ENCODE measurements at regions not wholly inside any gene's neighbourhood (a gene's known extent, or its start where the extent isn't known, plus 50 kb on each side); places are given as distances from the start of the nearest gene placed in this dataset.

DNA sequence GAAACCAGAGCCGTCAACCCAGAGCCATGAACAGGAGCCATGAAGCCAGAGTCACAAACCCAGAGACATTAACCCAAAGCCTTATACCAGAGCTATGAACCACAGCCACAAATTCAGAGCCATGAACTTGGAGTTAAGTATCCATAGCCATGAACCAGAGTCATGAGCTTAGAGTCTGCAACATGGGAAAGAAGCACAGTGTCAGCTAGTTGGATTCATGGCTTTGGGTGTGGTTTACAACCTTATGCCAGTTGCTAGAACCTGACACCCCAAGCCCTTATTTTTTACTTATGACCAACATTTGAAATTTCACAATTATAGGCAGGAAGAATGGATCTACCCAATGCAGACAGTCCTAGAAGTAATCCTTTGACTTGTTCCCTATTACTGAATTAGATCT is 128.9 kb upstream of the FAM78B start:
- H3K9me3 ChIP-seq (ENCODE audit: control insufficient read depth, low read depth, low read length): peaks cover 2% of the 10 kb centered on the region
- TF ChIP-seq, protein P1, sequence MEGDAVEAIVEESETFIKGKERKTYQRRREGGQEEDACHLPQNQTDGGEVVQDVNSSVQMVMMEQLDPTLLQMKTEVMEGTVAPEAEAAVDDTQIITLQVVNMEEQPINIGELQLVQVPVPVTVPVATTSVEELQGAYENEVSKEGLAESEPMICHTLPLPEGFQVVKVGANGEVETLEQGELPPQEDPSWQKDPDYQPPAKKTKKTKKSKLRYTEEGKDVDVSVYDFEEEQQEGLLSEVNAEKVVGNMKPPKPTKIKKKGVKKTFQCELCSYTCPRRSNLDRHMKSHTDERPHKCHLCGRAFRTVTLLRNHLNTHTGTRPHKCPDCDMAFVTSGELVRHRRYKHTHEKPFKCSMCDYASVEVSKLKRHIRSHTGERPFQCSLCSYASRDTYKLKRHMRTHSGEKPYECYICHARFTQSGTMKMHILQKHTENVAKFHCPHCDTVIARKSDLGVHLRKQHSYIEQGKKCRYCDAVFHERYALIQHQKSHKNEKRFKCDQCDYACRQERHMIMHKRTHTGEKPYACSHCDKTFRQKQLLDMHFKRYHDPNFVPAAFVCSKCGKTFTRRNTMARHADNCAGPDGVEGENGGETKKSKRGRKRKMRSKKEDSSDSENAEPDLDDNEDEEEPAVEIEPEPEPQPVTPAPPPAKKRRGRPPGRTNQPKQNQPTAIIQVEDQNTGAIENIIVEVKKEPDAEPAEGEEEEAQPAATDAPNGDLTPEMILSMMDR (optimal IDR thresholded peaks at IDR 0.05 in 1 of 3, IDR thresholded peaks at IDR 0.05 in 1 of 3, conservative IDR thresholded peaks at IDR 0.05 in 1 of 3; ENCODE audit: extremely low read depth in 1 of 3, insufficient read depth in 2 of 3, low read length in 3 of 3): no peak
- TF ChIP-seq EZH2 (IDR thresholded peaks at IDR 0.05; ENCODE audit: low read length): no peak

DNA sequence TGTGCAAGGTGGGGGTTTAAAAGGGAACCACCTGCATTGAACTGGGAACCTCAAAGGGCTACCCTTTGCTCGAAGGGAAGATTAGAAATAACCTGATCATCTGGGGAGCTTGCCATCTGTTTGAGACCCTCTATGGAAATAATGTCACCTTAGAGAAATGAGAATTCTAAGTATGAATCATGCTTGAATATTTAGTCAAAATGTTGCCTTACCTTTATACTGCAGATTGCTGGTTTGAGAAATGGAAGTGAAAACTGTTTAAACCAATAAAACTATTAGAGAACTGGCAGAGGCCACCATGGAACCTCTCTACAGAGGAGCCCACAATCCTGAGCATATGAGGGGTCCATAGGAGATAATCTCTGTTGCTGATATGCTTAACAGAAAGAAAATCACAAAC is 131.2 kb upstream of the FAM78B start:
- Histone ChIP-seq H3K9me1 (ENCODE audit: control insufficient read depth, extremely low read depth, insufficient read depth, low read length) (no peaks in the 10 kb centered on the region), H3K9ac (ENCODE audit: control insufficient read depth, extremely low read depth, insufficient read depth, low read length) (no peak overlapping the region), H2AFZ (ENCODE audit: control insufficient read depth, low read length) (no peak overlapping the region), H3K4me3 (ENCODE audit: control insufficient read depth in 2 of 3, extremely low read depth in 1 of 3, insufficient read depth in 2 of 3, low read depth in 1 of 3, low read length in 3 of 3) (no peak overlapping the region), H4K20me1 (ENCODE audit: control insufficient read depth, extremely low read depth, insufficient read depth, low read length) (no peaks in the 10 kb centered on the region), H3K4me1 (ENCODE audit: control insufficient read depth, extremely low read depth, insufficient read depth, low read length) (no peaks in the 10 kb centered on the region), H3K27me3 (ENCODE audit: control insufficient read depth, extremely low read depth, insufficient read depth, low read length) (no peaks in the 10 kb centered on the region), H3K4me2 (ENCODE audit: control insufficient read depth, extremely low read depth, insufficient read depth, low read depth, low read length) (no peak overlapping the region), H3K36me3 (ENCODE audit: control insufficient read depth in 2 of 2, extremely low read depth in 1 of 2, insufficient read depth in 2 of 2, low read length in 2 of 2) (no peaks in the 10 kb centered on the region), H3K9me3 (ENCODE audit: control insufficient read depth, low read depth, low read length) (peaks cover 2% of the 10 kb centered on the region), H3K79me2 (ENCODE audit: control insufficient read depth, insufficient read depth, low read length) (no peaks in the 10 kb centered on the region), H3K27ac (ENCODE audit: control insufficient read depth, insufficient read depth, low read length) (no peak overlapping the region)
- TF ChIP-seq, protein P1 (optimal IDR thresholded peaks at IDR 0.05 in 1 of 3, IDR thresholded peaks at IDR 0.05 in 1 of 3, conservative IDR thresholded peaks at IDR 0.05 in 1 of 3; ENCODE audit: extremely low read depth in 1 of 3, insufficient read depth in 2 of 3, low read length in 3 of 3): no peak
- no peak for TF ChIP-seq EZH2 (IDR thresholded peaks at IDR 0.05; ENCODE audit: low read length)
- no peak for DNase-seq (ENCODE audit: low read depth, low spot score)
- dilution Hi-C loops (cut with MboI; ENCODE audit: extremely low pct_ligation_motif_present, low sequenced_read_pairs): no loop called here
- no peak for FAIRE-seq

More for the DNA sequence above, 128.9 kb upstream of the FAM78B start:
- no peak for DNase-seq (ENCODE audit: low read depth, low spot score)
- H3K9ac ChIP-seq (ENCODE audit: control insufficient read depth, extremely low read depth, insufficient read depth, low read length): no peak overlapping the region
- no peak overlapping the region for H2AFZ ChIP-seq (ENCODE audit: control insufficient read depth, low read length)
- no peak overlapping the region for H3K4me2 ChIP-seq (ENCODE audit: control insufficient read depth, extremely low read depth, insufficient read depth, low read depth, low read length)
- H3K4me3 ChIP-seq (ENCODE audit: control insufficient read depth in 2 of 3, extremely low read depth in 1 of 3, insufficient read depth in 2 of 3, low read depth in 1 of 3, low read length in 3 of 3): no peak overlapping the region
- no peaks in the 10 kb centered on the region for H3K79me2 ChIP-seq (ENCODE audit: control insufficient read depth, insufficient read depth, low read length)
- H4K20me1 ChIP-seq (ENCODE audit: control insufficient read depth, extremely low read depth, insufficient read depth, low read length): no peaks in the 10 kb centered on the region
- no peak overlapping the region for H3K27ac ChIP-seq (ENCODE audit: control insufficient read depth, insufficient read depth, low read length)
- dilution Hi-C loops (cut with MboI; ENCODE audit: extremely low pct_ligation_motif_present, low sequenced_read_pairs): no loop called here
- H3K9me1 ChIP-seq (ENCODE audit: control insufficient read depth, extremely low read depth, insufficient read depth, low read length): no peaks in the 10 kb centered on the region
- no peak for FAIRE-seq
- no peaks in the 10 kb centered on the region for H3K27me3 ChIP-seq (ENCODE audit: control insufficient read depth, extremely low read depth, insufficient read depth, low read length)
- no peaks in the 10 kb centered on the region for H3K36me3 ChIP-seq (ENCODE audit: control insufficient read depth in 2 of 2, extremely low read depth in 1 of 2, insufficient read depth in 2 of 2, low read length in 2 of 2)
- no peaks in the 10 kb centered on the region for H3K4me1 ChIP-seq (ENCODE audit: control insufficient read depth, extremely low read depth, insufficient read depth, low read length)
